Dedifferentiated amniotic fluid mesenchymal stem cell (primary cell): ENCODE measurements at regions not wholly inside any gene's neighbourhood (a gene's known extent, or its start where the extent isn't known, plus 50 kb on each side); places are given as distances from the start of the nearest gene placed in this dataset.

Source experiments
- DNase-seq: peaks from one replicate; pipeline ENCODE4 v3.0.0-alpha.2; 2016; ENCODE audit errors: extremely low spot score

GRCh38 chr10:10564081-10564794, 453.4 kb upstream of the CELF2 start:
- DNase-seq = no peak

GRCh38 chr10:10576937-10577336, 440.7 kb upstream of the CELF2 start:
- DNase-seq = no peak

- DNase-seq = no peak
Observed at GRCh38 chr10:10579709-10580108, 438.0 kb upstream of the CELF2 start.

- DNase-seq = no peak
Observed at GRCh38 chr10:10584161-10584560, 433.5 kb upstream of the CELF2 start.

GRCh38 chr10:10587744-10588393, 429.8 kb upstream of the CELF2 start:
- no peak for DNase-seq

- no peak for DNase-seq
Observed at GRCh38 chr10:10589540-10590303, 427.9 kb upstream of the CELF2 start.

- DNase-seq = no peak
Observed at GRCh38 chr10:10591715-10592341, 425.8 kb upstream of the CELF2 start.

GRCh38 chr10:10596256-10596655, 421.4 kb upstream of the CELF2 start:
- DNase-seq = no peak

- DNase-seq = no peak
Observed at GRCh38 chr10:10598297-10598696, 419.4 kb upstream of the CELF2 start.

GRCh38 chr10:10600004-10600403, 417.7 kb upstream of the CELF2 start:
- no peak for DNase-seq

- no peak for DNase-seq
Observed at GRCh38 chr10:10605551-10606081, 412.1 kb upstream of the CELF2 start.

- no peak for DNase-seq
Observed at GRCh38 chr10:10609379-10609955, 408.2 kb upstream of the CELF2 start.

- no peak for DNase-seq
Observed at GRCh38 chr10:10610171-10610570, 407.5 kb upstream of the CELF2 start.

- DNase-seq = no peak
Observed at GRCh38 chr10:10612151-10612550, 405.5 kb upstream of the CELF2 start.

- no peak for DNase-seq
Observed at GRCh38 chr10:10613656-10614244, 403.9 kb upstream of the CELF2 start.

GRCh38 chr10:10617686-10618085, 400.0 kb upstream of the CELF2 start:
- DNase-seq = no peak

- no peak for DNase-seq
Observed at GRCh38 chr10:10618139-10618538, 399.5 kb upstream of the CELF2 start.

GRCh38 chr10:10623958-10624566, 393.6 kb upstream of the CELF2 start:
- no peak for DNase-seq

GRCh38 chr10:10624567-10624962, 393.1 kb upstream of the CELF2 start:
- DNase-seq = no peak

GRCh38 chr10:10625491-10625890, 392.2 kb upstream of the CELF2 start:
- DNase-seq = no peak

- DNase-seq = no peak
Observed at GRCh38 chr10:10626734-10627133, 390.9 kb upstream of the CELF2 start.
